NT2/D1 (cell line): ENCODE measurements at regions not wholly inside any gene's neighbourhood (a gene's known extent, or its start where the extent isn't known, plus 50 kb on each side); places are given as distances from the start of the nearest gene placed in this dataset.

Experiments used
- SUZ12 ChIP-seq: IDR thresholded peaks from 2 replicates; pipeline ENCODE4 v1.6.1; 2011; ENCODE audit not compliant: insufficient read length, insufficient read depth; ENCODE audit errors: extremely low read depth
- YY1 ChIP-seq: IDR thresholded peaks from 2 replicates; pipeline ENCODE4 v1.6.1; 2011; ENCODE audit not compliant: insufficient read length, insufficient read depth
- ZNF274 ChIP-seq: IDR thresholded peaks from 2 replicates; pipeline ENCODE4 v1.6.1; 2011; ENCODE audit warnings: mild to moderate bottlenecking, low read depth, low read length

GRCh38 chr3:112744106-112744505, 102.6 kb downstream of the CD200R1L start:
- TF ChIP-seq YY1 (no peak), ZNF274 (no peak), SUZ12 (no peak)
